G401 (cell line): ENCODE measurements at regions not wholly inside any gene's neighbourhood (a gene's known extent, or its start where the extent isn't known, plus 50 kb on each side); places are given as distances from the start of the nearest gene placed in this dataset.

ENCODE experiments used
- DNase-seq: peaks from one replicate; pipeline ENCODE4 v3.0.0-alpha.2; 2015; ENCODE audit warnings: low spot score
- in situ Hi-C: cut with HindIII; loops from 2 replicates; pipeline ENCODE4 v1.10.0; 2016; ENCODE audit warnings: low sequenced_read_pairs, mixed read lengths

DNA sequence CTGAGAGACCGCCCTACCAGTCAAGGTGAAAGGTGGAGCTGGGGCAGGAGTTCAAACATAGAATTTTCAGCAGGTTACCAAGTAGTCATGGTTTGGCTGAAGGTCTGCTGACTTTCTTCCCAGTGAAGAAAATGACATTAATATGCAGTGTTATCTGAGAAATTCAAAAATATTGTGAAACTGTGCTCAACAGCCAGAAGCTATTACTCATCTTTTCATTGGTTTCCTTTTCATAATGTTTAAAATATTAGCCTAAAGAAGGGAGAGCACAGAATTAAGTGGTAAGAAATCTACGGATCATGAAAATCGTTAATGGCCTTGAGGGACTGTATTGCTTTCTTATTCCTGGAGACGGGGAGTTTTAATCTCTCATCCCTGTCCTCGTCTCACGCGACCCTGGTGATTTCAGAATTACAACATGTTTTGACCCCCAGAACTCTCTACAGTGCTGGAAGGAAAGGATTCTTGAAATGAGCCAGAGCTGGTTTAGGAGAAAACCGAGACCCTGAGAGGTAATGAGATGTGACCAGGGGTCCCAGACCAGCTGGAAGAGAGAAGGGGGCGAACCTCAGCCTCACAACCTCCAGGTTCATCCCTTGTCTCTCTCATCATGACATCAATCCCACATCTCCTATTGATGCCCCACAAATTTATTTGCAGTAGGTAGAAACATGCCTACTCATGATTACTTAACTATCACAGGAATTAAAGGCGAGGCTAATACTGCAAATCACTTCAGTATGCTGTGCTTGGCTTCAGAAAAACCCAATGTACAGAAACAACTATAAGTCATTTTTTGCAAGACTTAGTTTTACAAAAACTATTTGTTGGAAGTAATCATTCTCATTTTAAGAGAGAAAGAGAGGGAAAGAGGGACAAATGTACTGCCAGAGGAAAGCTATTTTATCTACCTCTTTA is 209.5 kb downstream of the FNDC1 start:
- in situ Hi-C loops: no loop called here
- DNase-seq: no peak

DNA sequence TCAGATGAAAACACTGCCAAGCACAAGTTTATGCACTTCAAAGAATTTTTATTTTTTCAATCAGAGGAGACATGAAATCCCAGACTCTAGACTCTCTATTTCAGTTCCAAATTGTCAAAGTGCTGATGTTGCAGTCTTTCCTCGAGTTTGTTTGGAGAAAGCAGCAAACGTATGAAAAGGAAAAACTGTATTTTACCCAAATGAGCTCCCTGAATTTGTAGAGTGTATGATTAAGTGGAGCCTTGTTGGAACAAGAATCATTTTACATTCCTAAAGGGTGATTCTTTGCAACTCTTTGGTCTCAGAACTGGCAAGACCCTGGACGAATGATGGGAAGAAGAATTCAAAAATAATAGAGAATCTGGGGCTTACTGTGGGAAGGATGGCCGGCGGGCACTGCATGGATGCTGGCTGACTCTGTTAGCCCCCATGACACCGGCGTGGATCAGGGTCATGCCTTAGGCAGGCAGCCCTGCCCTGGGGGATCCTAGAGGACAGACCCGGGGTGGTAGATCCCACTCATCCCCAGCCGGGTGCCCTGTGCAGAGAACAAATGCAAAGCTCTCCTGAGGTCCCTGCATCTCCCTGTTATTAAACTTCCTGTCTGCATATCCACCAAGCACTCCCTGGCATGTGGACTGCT is 207.4 kb downstream of the FNDC1 start:
- no peak for DNase-seq
- in situ Hi-C loops: no loop called here

DNA sequence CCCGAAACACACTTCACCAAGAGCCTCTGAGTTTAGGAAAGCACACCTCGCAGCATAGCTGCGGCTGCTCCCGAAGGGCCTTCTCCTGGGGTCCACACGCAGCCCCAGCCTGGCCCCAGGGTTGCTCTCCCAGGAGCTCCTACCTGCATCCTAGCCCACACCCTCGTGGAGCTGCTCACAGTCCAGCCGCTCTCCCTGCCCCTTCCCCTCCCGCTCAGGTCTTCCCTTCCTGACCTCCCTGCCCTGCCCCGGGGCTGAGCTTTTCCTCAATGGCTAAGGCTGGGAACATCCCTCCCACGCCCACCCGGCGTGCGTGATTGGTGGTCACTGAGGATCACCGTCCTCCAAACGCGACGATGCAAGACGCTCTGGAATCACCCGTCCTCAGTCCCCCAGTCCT is 205.8 kb downstream of the FNDC1 start:
- no peak for DNase-seq
- in situ Hi-C loops: no loop called here

DNA sequence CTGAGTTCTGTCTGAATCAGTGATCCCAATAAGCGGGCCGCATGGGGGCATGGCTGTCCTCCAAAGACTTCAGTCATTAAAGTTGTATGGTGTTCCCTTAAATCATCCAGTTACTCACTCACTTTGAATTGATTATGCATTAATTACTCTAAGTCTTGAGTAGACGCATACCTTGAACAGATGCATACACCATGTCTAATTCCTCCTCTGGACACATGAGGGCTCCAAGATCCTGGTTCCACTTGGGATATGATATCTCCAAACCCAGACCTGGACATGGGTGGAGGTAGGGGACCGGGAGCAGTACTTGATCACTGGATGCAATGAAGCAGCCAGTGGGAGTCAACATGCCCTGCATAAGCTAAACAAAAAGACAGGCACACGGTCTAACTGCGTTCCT is 204.5 kb downstream of the FNDC1 start:
- DNase-seq: no peak
- in situ Hi-C loops: no loop called here

DNA sequence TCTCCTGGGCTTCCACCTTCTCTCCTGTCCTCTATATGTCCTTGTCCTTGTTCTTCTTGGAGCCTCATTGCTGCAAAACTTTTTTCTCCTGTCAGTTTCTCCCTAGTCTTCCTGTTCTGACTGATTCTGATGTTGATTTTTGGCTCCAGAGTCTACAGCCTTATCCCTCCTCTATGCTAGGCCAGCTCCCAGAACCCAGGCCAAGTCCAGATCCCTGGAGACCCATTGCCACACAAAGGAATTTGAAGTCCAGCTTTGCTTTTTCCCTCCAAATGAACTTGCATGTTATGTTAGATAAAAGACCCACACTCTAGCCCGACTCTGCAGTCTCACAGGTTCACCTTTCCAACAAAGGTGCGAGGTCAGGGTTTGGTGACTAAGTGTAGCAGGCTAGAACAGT is 203.1 kb downstream of the FNDC1 start:
- no peak for DNase-seq
- in situ Hi-C loops: no loop called here

DNA sequence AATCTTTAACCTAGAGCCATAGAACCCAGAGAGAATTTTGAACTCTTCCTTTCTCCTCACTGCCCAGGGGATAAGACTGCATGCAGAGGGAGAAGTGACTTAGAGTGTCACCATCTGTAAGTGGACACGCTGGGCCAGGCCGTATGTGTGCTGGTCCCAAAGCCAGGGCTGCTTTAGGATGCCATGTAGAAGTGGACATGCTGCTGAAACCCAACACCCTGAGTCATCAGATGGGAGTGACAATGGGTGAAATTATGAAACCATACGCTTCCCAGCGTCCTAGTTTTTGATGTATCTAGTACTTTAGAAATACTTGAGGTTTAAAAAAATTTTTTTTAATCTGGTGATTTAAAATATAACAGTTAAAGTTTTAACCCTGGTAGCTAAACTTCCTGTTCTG is 191.1 kb downstream of the FNDC1 start:
- in situ Hi-C loops: no loop called here
- no peak for DNase-seq

DNA sequence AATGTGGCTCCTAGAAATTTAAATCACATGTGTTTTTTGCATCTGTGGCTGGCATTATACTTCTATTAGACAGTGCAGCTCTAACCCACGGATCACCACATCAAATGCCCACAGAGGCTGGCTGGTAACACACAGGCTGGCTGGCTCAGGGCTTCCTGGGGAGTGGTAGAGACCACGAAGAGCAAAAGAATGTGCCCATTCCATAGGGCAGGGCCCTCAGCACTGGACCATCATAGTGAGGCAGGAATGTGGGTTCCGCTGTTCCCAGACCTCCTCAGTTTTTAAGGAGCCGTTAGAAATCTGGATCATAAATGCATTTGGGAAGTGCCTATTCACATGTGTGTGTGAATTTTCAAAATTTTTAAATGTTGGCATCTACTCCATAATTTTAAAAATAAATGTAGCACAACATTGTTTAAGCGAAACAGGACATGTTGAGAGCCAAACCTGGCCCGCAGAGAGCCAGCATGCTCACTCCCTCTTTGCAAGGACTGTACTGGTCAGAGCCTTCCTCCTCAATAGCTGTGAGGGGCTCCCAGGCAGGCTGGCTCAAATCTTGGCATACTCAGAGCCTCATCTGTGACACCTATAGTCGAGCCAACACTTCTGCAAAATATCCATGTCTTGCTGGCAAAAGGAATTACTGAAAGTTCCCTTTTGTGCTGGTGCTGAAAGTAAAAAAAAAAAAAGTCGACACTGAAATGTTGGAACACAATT is 190.5 kb downstream of the FNDC1 start:
- in situ Hi-C loops: no loop called here
- DNase-seq: no peak

DNA sequence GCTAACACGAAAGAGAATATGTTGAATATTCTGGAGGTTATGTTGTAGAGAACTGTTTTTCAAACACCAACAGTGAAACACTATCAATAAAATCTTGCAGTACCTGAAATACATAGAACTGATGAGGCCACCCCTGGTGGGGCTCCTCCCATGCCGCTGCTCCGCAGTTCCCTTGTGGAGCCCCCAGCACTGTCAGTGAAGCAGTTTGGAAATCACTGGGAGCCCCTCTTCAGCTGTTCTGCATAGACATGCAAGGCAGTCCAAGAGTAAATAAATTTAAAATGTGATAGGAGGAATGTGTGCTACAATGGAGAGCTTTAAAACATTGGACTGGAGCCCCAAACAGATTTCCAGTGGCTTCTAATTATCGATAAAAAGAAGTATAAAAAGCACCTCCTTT is 189.4 kb downstream of the FNDC1 start:
- in situ Hi-C loops: no loop called here
- DNase-seq: no peak

DNA sequence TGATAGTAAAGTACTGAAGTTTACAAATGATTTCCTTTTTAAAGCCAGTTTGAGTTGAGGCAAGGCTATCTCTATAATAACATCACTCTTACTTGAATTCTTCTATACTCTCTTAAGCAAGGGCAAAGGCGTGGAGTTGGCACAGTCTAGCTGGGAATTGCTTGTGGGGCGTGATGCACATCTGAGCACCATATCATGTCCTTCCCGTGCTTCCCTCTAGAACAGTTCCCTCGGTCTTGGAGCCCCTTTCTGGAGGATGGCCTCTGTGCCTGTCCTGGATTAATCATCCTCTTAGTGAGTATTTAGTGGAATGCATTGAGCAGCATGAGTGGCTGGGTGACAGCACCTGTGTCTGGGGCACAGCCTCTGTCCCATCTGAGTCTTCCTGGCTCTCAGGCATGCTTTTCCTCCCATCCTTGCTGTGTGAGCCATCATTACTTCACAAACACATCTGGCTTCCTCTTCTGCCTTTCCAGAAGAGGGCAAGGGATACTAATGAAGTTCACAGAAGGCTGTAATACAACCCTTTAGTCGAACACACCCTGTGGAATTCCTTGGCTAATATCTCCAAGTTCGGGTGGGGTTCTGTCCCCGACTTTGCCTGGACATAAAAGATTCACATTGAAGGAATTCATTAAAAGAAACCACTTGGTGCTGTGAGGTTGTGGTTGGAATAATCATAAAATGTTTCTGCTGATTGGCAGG is 188.2 kb downstream of the FNDC1 start:
- in situ Hi-C loops: no loop called here
- no peak for DNase-seq

DNA sequence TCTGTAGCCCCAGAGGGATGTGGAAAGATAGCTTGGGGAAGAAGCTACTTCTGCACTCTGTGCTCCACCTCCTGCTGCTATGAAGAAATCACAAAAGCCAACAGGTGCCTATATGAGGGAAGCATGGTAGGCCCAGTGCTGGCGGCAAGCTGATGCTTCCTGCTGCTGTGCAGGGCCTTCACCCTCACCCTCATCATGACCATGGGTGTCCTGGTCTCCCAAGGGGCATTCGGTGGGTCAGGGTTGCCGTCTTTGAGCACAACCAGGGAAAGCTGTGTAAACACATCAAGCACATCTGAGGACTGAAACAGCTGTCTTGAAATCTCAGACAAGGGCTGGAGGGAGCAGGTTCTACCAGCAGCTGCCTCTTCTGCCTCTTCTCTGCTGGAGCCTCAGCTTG is 184.0 kb downstream of the FNDC1 start:
- in situ Hi-C loops: no loop called here
- DNase-seq: no peak

DNA sequence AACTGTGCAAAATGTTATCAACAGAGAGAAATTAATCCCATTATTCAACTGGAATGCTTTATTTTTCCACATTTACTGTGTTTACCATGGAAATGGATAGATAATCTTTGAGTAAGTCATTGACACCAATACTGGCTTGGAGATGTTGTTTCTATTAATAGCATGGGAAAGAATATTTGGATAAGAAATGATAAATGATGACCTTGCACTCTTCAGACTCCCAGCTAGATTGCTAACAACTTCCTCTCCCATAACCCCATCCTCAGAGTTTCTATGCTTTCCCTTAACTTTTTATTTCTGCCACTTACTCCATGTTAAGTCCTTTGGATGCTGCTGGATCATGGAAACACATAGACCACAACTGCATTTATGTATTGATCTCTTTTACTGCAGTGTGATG is 182.5 kb downstream of the FNDC1 start:
- DNase-seq: no peak
- in situ Hi-C loops: no loop called here

DNA sequence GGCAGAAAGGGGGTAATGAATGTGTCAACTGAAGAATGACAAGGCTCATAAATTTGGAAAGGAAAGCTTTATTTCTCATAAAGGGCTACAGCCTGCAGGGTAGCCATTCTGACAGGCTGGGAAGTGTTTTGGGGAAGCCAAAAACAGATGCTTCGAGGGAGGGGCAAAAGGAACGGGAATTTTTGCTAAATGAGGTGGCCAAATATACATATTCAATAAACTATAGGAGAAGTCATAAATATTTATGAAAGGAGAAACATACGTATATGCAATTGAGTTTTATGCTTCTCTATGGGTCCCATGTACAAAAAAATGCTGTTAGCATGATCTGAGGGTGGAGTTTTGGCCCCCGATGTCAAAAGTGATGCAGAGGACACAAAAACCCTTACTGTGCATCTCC is 180.7 kb downstream of the FNDC1 start:
- no peak for DNase-seq
- in situ Hi-C loops: no loop called here

DNA sequence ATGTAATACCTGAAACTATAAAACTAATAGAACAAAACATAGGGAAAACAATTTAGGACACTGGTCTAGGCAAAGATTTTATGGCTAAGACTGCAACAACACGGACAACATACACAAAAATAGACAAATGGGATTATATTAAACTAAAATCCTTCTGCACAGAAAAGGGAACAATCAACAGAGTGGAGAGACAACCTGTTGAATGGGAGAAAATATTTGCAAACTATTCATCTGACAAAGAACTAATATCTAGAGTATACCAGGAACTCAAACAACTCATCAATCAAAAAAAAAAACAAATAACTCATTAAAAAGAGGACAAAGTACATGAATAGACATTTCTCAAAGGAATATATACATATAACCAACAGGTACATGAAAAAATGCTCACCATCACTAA is 174.5 kb downstream of the FNDC1 start:
- in situ Hi-C loops: no loop called here
- no peak for DNase-seq

DNA sequence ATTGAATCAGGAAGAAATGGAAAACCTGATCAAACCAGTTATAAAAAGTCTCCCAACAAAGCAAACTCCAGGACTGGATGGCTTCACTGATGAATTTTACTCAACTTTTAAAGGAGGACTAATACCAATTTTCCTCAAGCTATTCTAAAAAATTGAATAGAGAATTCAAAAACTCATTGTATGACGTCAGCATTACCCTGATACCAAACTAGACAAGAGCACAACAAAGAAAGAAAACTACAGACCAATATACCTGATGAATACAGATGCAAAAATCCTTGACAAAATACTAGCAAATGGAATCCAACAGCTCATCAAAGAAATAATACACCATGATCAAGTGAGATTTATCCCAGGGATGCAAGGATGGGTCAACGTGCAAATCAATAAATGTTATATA is 172.9 kb downstream of the FNDC1 start:
- in situ Hi-C loops: no loop called here
- DNase-seq: no peak

DNA sequence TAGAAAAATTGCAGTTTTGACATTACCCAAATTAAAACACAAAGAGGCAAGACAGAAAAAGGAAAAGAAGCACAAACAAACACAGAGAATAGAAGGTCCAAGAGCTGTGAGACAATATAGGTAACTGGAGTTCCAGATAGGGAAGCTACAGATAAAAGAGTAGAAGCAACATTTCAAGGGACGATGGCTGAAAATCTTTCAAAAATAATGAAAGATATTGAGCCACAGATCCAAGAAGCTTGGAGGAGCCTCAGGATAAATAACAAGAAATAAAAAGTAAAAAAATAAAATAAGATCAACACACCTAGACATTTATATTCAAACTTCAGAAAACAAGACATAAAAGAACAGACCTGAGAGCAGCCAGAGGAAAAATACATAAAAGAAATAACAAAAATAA is 164.9 kb downstream of the FNDC1 start:
- no peak for DNase-seq
- in situ Hi-C loops: no loop called here

DNA sequence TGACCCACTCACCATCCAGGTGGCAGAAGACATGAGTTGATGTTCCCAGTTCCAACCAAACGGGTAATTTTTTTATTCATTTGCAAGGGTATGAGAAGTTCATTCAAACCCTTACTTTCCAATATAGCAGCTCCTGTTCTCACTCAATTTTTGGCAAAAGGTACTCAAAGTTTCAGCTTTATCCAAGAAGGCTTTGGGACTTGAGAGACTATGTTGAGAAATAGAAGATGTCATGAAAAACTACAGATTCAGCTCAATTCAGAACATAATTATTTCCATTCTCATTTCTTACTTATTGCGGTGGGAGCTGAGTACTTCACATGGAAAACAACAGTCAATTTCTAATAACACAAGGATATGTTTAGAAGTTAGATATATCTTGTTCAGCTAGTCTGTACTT is 162.3 kb downstream of the FNDC1 start:
- no peak for DNase-seq
- in situ Hi-C loops: no loop called here

DNA sequence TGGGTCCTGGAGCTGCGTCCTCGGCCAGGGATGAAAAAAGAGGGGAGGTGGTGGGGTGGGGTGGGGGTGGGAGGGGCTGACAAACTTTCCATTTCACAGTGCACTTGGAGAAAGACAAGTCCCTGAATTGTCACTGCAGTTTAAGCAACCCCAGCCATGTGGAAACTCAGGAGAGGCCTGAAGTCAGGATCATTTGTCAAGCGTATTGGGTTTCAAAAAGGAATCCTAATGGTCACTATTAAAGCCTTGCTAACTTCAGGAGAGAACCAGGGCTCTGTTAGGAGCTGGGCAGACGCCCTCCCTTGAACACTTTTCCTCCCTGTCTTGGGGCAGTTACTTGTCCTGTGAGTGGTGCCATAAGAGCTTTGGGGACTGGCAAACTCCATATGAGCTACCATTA is 159.9 kb downstream of the FNDC1 start:
- in situ Hi-C loops: loop anchor here (5.0 kb wide), 1 partner anchor 53 kb away; no protein-coding TSS in a partner anchor
- no peak for DNase-seq

DNA sequence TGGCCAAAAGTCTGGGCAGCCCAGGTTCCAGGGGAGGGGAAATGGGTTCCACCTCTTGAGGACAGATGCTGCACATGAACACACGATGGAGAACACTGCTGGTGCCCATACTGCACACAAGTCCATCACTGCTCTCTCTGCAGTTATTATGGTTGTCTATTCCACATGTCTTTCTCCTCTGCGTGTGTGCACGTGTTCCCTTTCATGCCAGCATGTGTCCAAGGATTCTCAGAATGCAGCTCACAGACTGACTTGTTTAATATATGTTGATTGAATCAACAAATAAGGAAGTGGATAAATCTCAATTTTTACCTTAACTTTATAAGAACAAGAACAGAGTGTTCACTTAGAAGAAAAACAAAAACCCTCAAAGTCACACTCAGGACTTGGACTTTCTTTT is 158.9 kb downstream of the FNDC1 start:
- no peak for DNase-seq
- in situ Hi-C loops: loop anchor here (5.0 kb wide), 1 partner anchor 54 kb away; no protein-coding TSS in a partner anchor

DNA sequence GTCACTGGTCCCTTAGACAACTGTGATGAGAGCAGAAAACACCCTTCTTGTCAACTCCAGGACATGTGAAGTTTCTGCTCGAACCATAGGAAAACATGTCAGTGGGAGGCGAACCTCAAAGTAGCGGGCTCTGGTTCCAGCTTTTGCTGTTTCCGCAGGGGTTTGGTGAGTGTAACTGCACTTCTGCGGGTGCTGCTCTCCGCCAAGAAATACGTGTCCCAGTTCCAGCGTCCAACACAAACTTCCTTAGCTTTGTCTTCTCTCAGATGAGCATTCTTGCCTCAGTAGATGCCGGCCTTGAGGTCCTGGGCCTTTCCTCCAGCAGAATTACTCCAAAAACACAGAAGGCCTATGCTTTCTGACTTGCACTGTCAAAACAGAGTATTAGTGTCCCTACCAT is 156.3 kb downstream of the FNDC1 start:
- in situ Hi-C loops: loop anchor here (5.0 kb wide), 1 partner anchor 57 kb away; no protein-coding TSS in a partner anchor
- no peak for DNase-seq

DNA sequence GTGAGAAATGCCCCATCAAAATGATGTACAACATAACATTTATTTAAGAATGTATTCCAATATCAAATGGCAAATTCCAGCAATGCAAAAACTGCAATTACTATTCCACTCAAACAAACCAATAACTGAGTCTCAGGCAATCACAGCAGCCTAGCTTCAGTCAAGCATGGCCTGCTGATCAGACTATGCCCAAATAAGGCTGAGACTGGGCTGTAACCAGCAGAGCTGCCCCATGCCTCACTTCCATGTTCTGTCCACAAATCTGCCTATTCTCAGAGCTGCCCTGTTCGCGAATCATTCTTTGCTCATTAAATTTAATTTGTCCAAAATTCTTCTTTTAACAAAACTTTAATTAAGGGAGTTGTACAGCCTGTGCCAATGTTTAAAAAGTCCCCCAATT is 155.4 kb downstream of the FNDC1 start:
- in situ Hi-C loops: no loop called here
- DNase-seq: no peak
